Ishikawa (cell line): ENCODE measurements at regions not wholly inside any gene's neighbourhood (a gene's known extent, or its start where the extent isn't known, plus 50 kb on each side); places are given as distances from the start of the nearest gene placed in this dataset.

Experiments
- CEBPB ChIP-seq: IDR thresholded peaks from 2 replicates; pipeline ENCODE4 v1.6.1; 2012
- CREB1 ChIP-seq: IDR thresholded peaks from 2 replicates; pipeline ENCODE4 v1.6.1; 2012; ENCODE audit warnings: low read depth
- EGR1 ChIP-seq: IDR thresholded peaks from 2 replicates; pipeline ENCODE4 v1.6.1; 2012
- EP300 ChIP-seq: IDR thresholded peaks from 2 replicates; pipeline ENCODE4 v1.6.1; 2012; ENCODE audit warnings: borderline replicate concordance
- FOXM1 ChIP-seq: IDR thresholded peaks from 2 replicates; pipeline ENCODE4 v1.6.1; 2012; ENCODE audit warnings: low read depth, borderline replicate concordance
- MAX ChIP-seq: IDR thresholded peaks from 2 replicates; pipeline ENCODE4 v1.6.1; 2012
- NFIC ChIP-seq: IDR thresholded peaks from 2 replicates; pipeline ENCODE4 v1.6.1; 2012
- RAD21 ChIP-seq: IDR thresholded peaks from 2 replicates; pipeline ENCODE4 v1.6.1; 2012; ENCODE audit warnings: low read depth
- REST ChIP-seq: IDR thresholded peaks from 2 replicates; pipeline ENCODE4 v1.6.1; 2012; ENCODE audit warnings: low read depth, mild to moderate bottlenecking
- TAF1 ChIP-seq: IDR thresholded peaks from 2 replicates; pipeline ENCODE4 v1.6.1; 2012; ENCODE audit warnings: low read depth, mild to moderate bottlenecking
- TCF12 ChIP-seq: IDR thresholded peaks from 2 replicates; pipeline ENCODE4 v1.6.1; 2012; ENCODE audit warnings: low read depth
- TEAD4 ChIP-seq: IDR thresholded peaks from 2 replicates; pipeline ENCODE4 v1.6.1; 2012
- YY1 ChIP-seq: IDR thresholded peaks from 2 replicates; pipeline ENCODE4 v1.6.1; 2012; ENCODE audit warnings: low read depth
- ZBTB7A ChIP-seq: IDR thresholded peaks from 2 replicates; pipeline ENCODE4 v1.6.1; 2012; ENCODE audit warnings: low read depth
- TF ChIP-seq, protein P1 (sequence below): IDR thresholded peaks from 2 replicates; pipeline ENCODE4 v1.6.1; 2012

DNA sequence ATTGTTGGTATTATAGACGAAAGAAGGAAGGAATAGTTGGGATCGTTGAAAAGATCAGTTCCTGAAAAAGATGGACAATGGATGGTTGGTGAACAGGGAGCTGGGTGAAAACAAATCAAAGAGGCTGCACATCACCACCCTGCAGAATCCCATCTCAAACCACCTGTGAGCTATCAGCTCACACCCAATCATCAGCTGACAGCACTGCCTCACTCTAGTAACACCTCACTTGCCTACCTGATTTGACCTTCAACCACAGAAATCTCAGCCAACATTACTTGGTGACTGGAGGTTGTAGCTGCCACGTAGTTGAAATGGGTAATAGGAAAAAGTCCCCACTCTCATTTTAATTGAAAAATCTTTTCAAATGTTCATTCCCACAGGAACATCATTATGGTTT, 101.8 kb upstream of the DST start:
- TF ChIP-seq, protein P1, sequence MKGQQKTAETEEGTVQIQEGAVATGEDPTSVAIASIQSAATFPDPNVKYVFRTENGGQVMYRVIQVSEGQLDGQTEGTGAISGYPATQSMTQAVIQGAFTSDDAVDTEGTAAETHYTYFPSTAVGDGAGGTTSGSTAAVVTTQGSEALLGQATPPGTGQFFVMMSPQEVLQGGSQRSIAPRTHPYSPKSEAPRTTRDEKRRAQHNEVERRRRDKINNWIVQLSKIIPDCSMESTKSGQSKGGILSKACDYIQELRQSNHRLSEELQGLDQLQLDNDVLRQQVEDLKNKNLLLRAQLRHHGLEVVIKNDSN, result no peak
- TF ChIP-seq CREB1 (no peak), NFIC (no peak), YY1 (no peak), TAF1 (no peak), TCF12 (no peak), TEAD4 (no peak), REST (no peak), RAD21 (no peak), CEBPB (no peak), FOXM1 (no peak), EP300 (no peak), ZBTB7A (no peak), MAX (no peak), EGR1 (no peak)

- TF ChIP-seq TEAD4 (no peak), CREB1 (no peak), RAD21 (no peak), REST (no peak), YY1 (no peak)
- TF ChIP-seq, protein P1, result no peak
Measured at GRCh38 chr6:56742122-56742791, 99.6 kb upstream of the DST start.

DNA sequence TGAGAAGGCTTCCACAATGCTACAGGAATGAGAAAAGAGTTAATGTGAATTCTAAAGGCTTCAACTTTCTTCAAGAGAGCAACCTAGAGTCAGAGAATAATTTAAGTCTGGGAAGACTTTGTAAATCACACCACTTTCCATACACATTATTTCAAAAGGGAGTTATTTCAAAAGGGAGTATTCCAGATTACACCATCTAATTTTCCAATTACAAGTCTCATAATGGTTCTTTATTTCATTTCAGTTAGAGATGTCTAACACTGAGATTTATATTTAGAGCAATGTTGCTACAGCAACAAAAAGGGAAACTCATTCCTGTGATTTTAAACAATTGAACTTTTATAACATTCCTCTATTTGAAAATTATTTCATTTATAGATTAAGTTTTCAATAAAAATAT, 98.8 kb upstream of the DST start:
- TF ChIP-seq, protein P1, result no peak
- TF ChIP-seq ZBTB7A (no peak), TCF12 (no peak), EP300 (no peak), FOXM1 (no peak), YY1 (no peak), NFIC (no peak), MAX (no peak), CEBPB (no peak), TEAD4 (no peak), TAF1 (no peak), RAD21 (no peak), EGR1 (no peak), CREB1 (no peak)

GRCh38 chr6:56739836-56740815, 97.4 kb upstream of the DST start:
- TF ChIP-seq RAD21 (no peak), MAX (no peak), TAF1 (no peak), NFIC (no peak), EGR1 (no peak), TCF12 (no peak), YY1 (no peak), EP300 (no peak), ZBTB7A (no peak), CREB1 (no peak), TEAD4 (no peak), FOXM1 (no peak), REST (no peak), CEBPB (no peak)
- TF ChIP-seq, protein P1, result no peak
